GM19239 (cell line): ENCODE measurements at regions not wholly inside any gene's neighbourhood (a gene's known extent, or its start where the extent isn't known, plus 50 kb on each side); places are given as distances from the start of the nearest gene placed in this dataset.
"Not testable (repeated sequence)": the region's sequence is repeated elsewhere in the genome, so short reads cannot be mapped to it uniquely, and the experiment has no call there.

Experiments used
- DNase-seq: peaks from one replicate; pipeline ENCODE4 v3.0.0; 2011; ENCODE audit warnings: low spot score; ENCODE audit not compliant: insufficient read length
- FAIRE-seq: peaks from 2 replicates; lab custom pipeline; 2011; peaks lifted over from hg19 to GRCh38; lab: Jason Lieb, UNC

DNA sequence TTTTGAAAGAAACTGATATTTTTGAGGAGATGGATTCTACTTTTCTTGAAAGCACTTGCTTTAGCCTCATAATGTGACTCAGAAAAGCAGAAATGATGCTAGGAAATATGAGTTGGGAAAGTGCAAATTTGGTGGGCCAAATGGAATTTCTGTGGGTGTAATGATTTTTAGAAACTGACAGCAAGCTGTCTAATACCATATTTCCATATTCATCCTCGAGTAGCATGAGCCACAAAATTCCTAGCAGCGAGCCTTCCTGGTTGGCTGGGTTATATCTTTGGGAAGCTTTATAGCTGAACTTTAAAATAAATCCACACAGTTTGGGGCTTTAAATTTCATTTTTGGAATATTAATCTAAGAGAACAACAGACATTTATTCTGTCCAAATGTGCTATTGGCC is 190.0 kb downstream of the DSC3 start:
- DNase-seq (no peak), FAIRE-seq (no peak)

DNA sequence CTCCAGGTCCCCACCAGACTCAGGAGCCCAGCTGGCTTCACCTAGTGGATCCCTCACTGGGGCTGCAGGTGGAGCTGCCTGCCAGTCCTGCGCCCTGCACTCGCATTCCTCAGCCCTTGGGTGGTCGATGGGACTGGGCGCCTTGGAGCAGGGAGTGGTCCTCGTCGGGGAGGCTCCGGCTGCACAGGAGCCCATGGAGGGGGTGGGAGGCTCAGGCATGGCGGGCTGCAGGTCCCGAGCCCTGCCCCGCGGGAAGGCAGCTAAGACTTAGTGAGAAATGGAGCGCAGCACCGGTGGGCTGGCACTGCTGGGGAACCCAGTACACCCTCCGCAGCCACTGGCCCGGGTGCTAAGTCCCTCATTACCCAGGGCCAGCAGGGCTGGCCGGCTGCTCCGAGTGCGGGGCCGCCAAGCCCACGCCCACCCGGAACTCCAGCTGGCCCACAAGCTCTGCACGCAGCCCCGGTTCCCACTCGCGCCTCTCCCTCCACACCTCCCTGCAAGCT is 203.4 kb downstream of the DSC3 start:
- not testable (repeated sequence) for DNase-seq, FAIRE-seq

DNA sequence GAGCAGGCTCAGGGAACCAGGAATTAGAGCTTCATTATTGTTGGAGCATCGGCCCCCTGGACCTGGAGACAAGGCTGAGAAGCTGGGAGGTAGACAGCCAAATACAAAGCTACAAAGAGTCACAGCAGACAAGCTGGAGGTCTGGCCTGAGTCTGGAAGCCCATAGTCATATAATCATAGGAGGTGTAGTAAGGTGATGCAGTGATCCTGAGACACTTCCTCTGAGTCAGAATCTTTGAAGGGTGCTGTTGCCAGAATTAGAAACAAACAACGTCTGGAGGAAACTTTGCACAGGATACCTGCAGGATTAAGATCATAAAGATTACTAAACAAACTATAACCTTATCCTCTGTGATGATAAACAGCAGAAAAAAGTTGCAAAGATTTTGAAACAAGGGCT is 213.8 kb downstream of the DSC3 start:
- FAIRE-seq: no peak

DNA sequence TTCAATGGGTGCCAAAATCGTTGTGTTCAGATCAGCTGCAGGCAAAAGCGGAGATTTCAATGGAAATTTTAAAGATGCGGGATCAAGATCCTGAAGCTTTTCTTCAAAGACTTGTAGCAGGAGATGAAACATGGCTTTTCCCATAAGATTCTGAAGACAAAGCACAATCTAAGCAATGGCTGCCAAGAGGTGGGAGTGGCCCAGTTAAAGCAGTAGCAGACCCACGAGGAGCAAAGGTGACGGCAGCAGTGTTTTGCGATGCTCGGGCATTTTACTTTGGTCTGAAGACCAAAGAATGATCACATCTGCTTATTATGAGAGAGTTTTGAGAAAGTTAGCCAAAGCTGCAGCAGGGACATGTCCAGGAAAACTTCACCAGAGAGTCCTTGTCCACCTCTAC is 222.9 kb downstream of the DSC3 start:
- FAIRE-seq (no peak), DNase-seq (no peak)

More for the DNA sequence above, 213.8 kb downstream of the DSC3 start:
- no peak for DNase-seq

GRCh38 chr18:30814446-30814845 is 228.1 kb downstream of the DSC3 start:
- no peak for FAIRE-seq
- no peak for DNase-seq

GRCh38 chr18:30811580-30811979 is 231.0 kb downstream of the DSC3 start:
- no peak for FAIRE-seq

DNA sequence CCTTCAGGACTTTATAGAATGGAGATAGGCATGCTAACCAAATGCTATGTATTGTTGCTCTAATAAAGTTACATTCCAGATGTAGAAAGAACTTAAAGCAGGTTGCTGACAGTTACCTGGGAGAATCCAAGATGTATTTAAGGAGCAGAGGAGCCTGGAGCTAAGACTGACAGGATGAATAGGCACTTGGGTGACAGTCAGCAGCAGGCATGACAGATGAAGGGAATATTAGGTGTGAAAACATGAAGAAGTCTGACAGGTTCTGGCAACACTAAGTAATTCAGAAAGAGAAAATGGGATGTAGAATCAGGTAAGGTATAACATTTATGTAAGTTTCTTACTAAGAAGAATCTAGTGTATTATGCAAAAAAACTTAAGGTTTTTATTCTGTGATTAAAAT is 232.0 kb downstream of the DSC3 start:
- FAIRE-seq (no peak), DNase-seq (no peak)

More at GRCh38 chr18:30811580-30811979, 231.0 kb downstream of the DSC3 start:
- no peak for DNase-seq

DNA sequence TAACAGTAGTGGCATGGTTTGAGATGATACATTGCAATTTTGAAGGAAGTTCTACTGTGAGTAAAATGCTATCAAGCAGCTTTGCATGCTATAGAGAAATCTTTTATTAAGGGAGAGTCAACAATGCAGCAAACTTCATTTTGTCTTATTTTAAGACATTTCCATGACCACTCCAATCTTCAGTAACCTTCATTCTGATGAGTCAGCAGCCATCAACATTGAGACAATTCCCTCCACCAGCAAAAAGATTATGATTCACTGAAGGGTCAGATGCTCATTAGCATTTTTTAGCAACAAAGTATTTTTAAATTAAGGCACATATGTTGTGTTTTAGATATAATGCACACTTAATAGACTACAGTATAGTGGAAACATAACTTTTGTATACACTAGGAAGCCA is 235.7 kb downstream of the DSC3 start:
- no peak for DNase-seq

DNA sequence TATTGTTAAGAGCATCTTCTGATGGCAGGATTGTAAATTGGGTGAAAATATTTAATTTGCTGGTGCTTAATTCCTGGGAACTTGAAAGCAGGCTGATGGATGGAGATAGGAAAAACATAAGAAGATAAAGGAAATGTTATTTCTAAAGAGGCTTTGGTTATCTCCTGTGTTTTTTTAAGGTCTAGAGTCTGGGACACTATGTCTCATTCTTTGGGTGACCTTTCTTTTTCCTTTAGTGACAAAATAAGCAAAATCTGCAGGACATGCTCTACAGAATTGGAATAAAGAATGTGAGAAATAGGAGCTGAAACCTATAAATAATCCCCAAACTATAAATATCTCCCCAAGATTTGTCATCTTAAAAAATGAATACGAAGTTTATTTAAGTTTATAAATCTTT is 241.7 kb downstream of the DSC3 start:
- no peak for FAIRE-seq
- no peak for DNase-seq

More for the DNA sequence above, 235.7 kb downstream of the DSC3 start:
- FAIRE-seq: no peak

GRCh38 chr18:30792051-30792450 is 250.5 kb downstream of the DSC3 start:
- FAIRE-seq: no peak

DNA sequence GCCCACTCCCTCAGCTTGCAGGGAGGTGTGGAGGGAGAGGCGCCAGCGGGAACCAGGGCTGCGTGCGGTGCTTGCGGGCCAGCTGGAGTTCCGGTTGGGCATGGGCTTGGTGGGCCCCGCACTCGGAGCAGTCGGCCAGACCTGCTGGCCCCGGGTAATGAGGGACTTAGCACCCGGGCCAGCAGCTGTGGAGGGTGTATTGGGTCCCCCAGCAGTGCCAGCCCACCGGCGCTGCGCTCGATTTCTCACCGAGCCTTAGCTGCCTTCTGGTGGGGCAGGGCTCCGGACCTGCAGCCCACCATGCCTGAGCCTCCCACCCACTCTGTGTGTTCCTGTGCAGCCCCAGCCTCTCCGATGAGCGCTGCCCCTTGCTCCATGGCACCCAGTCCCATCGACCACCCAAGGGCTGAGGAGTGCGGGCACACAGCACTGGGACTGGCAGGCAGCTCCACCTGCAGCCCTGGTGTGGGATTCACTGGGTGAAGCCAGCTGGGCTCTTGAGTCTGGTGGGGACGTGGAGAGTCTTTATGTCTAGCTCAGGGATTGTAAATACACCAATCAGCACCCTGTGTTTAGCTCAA is 254.0 kb downstream of the DSC3 start:
- FAIRE-seq, DNase-seq: not testable (repeated sequence)

More at GRCh38 chr18:30792051-30792450, 250.5 kb downstream of the DSC3 start:
- no peak for DNase-seq

GRCh38 chr18:30787410-30787809 is 255.1 kb downstream of the DSC3 start:
- no peak for DNase-seq
- no peak for FAIRE-seq

DNA sequence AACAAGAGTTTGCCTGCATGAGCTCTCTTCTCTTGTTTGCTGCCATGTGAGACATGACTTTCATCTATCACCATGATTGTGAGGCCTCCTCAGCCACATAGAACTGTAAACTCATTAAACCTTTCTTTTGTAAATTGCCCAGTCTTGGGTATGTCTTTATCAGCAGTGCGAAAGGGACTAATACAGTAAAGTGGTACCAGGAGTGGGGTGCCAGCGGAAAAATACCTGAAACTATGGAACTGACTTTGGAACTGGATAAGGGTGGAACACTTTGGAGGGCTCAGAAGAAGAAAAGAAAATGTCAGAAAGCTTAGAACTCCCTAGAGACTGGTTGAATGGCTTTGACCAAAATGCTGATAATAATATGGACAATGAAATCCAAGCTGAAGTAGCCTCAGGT is 260.9 kb downstream of the DSC3 start:
- FAIRE-seq (no peak), DNase-seq (no peak)

DNA sequence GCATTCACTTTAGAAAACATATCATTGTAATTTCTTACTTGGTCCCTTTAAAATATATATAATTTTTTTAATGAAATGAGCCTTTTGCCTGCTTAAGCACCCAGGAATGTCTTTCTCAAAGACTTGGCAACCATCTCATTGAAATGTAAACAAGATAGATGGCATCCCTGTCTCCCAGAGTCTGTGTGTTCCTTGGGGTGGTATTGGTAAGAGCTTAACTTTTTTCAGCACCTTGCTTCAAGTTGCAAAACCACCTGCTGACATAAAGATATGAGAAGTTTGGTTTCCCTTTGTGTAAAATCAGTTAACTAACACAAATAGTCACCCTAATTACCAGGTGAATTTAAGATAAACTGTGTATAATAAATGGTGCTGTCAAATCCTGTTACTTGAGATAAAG is 266.9 kb downstream of the DSC3 start:
- DNase-seq: no peak
- FAIRE-seq: no peak

GRCh38 chr18:30772170-30772569 is 270.4 kb downstream of the DSC3 start:
- DNase-seq, FAIRE-seq: not testable (repeated sequence)

- no peak for FAIRE-seq
- DNase-seq: no peak
These were observed 276.5 kb downstream of the DSC3 start for GRCh38 chr18:30766053-30766452.

- DNase-seq: no peak
- no peak for FAIRE-seq
These were observed 277.3 kb downstream of the DSC3 start for GRCh38 chr18:30765247-30765646.

- DNase-seq (no peak), FAIRE-seq (no peak)
These were observed 278.6 kb downstream of the DSC3 start for GRCh38 chr18:30763902-30764350.

DNA sequence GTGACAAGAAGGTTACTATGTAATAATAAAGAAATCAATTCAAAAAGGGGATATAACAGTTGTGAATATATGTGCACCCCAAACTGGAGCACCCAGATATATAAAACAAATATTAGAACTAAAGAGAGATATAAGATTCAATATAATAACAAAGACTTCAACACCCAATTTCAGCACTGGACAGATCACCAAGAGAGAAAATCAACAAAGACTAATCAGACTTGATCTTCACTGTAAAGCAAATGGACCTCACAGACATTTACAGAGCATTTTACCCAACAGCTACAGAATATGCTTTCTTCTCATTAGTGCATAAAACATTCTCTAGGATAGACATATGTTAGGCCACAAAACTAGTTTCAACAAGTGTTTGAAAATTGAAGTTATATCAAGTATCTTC is 287.7 kb downstream of the DSC3 start:
- FAIRE-seq (no peak), DNase-seq (no peak)

GRCh38 chr18:30748541-30748940 is 294.0 kb downstream of the DSC3 start:
- FAIRE-seq: no peak
- no peak for DNase-seq

- FAIRE-seq: no peak
These were observed 296.3 kb downstream of the DSC3 start for GRCh38 chr18:30746224-30746623.

DNA sequence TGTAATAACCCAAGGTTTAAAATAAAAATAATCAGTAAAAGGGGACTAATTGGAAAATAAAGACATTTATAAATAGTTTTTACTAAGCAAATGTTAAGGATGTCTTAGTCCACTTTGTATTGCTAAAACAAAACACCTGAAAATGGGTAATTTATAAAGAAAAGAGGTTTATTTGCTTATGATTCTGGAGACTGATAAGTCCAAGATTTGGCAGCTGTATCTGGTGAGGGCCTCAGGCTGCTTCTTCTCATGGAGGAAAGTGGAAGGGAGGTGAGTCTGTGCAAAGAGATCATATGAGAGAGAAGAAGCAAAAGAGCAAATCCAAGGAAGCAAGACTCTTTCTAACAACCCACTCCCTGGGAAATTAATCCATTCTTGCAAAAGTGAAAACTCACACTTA is 299.5 kb downstream of the DSC3 start:
- DNase-seq (no peak), FAIRE-seq (no peak)

More at GRCh38 chr18:30746224-30746623, 296.3 kb downstream of the DSC3 start:
- DNase-seq: no peak
